ENCODE measurements at regions not wholly inside any gene's neighbourhood (a gene's known extent, or its start where the extent isn't known, plus 50 kb on each side); places are given as distances from the start of the nearest gene placed in this dataset.

DNA sequence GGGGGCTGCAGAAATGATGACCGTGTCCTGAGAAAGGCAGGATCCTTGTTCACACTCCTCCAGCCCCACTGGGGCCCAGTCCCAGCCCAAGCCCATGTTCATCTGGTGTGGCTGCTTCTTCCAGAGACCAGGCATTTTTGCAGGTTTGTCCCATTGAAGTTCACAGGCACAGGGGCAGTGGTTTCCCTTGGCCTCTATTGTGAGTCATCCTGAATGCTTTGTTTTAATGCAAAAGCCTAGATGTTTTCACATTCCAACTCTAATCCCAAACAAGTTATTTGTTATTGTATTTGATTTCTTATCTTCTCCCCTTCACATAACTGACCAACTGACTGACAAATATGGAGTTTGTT is 426.4 kb upstream of the ID2 start:
- TF ChIP-seq SIN3A (IDR thresholded peaks at IDR 0.05; ENCODE audit: borderline replicate concordance, insufficient read depth, low read length) (no peak), POLR2AphosphoS5 (IDR thresholded peaks at IDR 0.05; ENCODE audit: low read depth, low read length) (no peak)
- TF ChIP-seq, protein P1, sequence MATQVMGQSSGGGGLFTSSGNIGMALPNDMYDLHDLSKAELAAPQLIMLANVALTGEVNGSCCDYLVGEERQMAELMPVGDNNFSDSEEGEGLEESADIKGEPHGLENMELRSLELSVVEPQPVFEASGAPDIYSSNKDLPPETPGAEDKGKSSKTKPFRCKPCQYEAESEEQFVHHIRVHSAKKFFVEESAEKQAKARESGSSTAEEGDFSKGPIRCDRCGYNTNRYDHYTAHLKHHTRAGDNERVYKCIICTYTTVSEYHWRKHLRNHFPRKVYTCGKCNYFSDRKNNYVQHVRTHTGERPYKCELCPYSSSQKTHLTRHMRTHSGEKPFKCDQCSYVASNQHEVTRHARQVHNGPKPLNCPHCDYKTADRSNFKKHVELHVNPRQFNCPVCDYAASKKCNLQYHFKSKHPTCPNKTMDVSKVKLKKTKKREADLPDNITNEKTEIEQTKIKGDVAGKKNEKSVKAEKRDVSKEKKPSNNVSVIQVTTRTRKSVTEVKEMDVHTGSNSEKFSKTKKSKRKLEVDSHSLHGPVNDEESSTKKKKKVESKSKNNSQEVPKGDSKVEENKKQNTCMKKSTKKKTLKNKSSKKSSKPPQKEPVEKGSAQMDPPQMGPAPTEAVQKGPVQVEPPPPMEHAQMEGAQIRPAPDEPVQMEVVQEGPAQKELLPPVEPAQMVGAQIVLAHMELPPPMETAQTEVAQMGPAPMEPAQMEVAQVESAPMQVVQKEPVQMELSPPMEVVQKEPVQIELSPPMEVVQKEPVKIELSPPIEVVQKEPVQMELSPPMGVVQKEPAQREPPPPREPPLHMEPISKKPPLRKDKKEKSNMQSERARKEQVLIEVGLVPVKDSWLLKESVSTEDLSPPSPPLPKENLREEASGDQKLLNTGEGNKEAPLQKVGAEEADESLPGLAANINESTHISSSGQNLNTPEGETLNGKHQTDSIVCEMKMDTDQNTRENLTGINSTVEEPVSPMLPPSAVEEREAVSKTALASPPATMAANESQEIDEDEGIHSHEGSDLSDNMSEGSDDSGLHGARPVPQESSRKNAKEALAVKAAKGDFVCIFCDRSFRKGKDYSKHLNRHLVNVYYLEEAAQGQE (IDR thresholded peaks at IDR 0.05; ENCODE audit: insufficient read depth in 1 of 2, low read depth in 2 of 2, low read length in 2 of 2) = no peak
